MCF 10A (cell line): ENCODE measurements at regions not wholly inside any gene's neighbourhood (a gene's known extent, or its start where the extent isn't known, plus 50 kb on each side); places are given as distances from the start of the nearest gene placed in this dataset.

Experiments used
- BruUV-seq: library from RNA; stranded (reverse); fragments of 400-500 nt; replicated peaks from 2 replicates; lab custom pipeline; 2021; lab: Mats Ljungman, UMichigan
- CTCF ChIA-PET: fragments of 300-600 bp; sonication (Branson Sonifier 250); formaldehyde crosslinking; extraction: SDS; loops from one replicate; lab custom pipeline; 2021; ENCODE audit warnings: antibody characterized with exemption, inconsistent platforms; lab: Yijun Ruan, JAX
- POLR2A ChIA-PET: fragments of 300-600, 350-650 bp; sonication (Branson Sonifier 250); formaldehyde crosslinking; extraction: SDS; loops from one replicate; lab custom pipeline; 2020; ENCODE audit warnings: antibody characterized with exemption, inconsistent platforms; lab: Yijun Ruan, JAX
- DNase-seq: peaks from one replicate; pipeline ENCODE4 v3.0.0-alpha.2; 2018; ENCODE audit not compliant: unreplicated experiment
- H3K27ac Mint-ChIP-seq: one replicate; pipeline ENCODE4 v1.8.0; 2022; ENCODE audit warnings: mild to moderate bottlenecking, low read depth, mixed read lengths; ENCODE audit not compliant: unreplicated experiment
- H3K27me3 Mint-ChIP-seq: one replicate; pipeline ENCODE4 v1.8.0; 2022; ENCODE audit warnings: mixed read lengths; ENCODE audit not compliant: insufficient read depth, unreplicated experiment
- H3K36me3 Mint-ChIP-seq: one replicate; pipeline ENCODE4 v1.8.0; 2022; ENCODE audit warnings: mild to moderate bottlenecking, moderate library complexity, mixed read lengths; ENCODE audit not compliant: insufficient read depth, unreplicated experiment
- H3K4me1 Mint-ChIP-seq: one replicate; pipeline ENCODE4 v1.8.0; 2022; ENCODE audit warnings: mixed read lengths; ENCODE audit not compliant: insufficient read depth, unreplicated experiment
- H3K4me3 Mint-ChIP-seq: one replicate; pipeline ENCODE4 v1.8.0; 2022; ENCODE audit warnings: mild to moderate bottlenecking, moderate library complexity, mixed read lengths; ENCODE audit not compliant: unreplicated experiment
- H3K9me3 Mint-ChIP-seq: one replicate; pipeline ENCODE4 v1.8.0; 2022; ENCODE audit warnings: mixed read lengths; ENCODE audit not compliant: unreplicated experiment
- CTCF ChIP-seq: fragments of 200-600 bp; IDR thresholded peaks from one replicate; pipeline ENCODE4 v1.8.0; 2022; ENCODE audit warnings: antibody characterized with exemption, mild to moderate bottlenecking; ENCODE audit not compliant: unreplicated experiment
- intact Hi-C: fragments of 100-400 bp; cut with micrococcal nuclease; formaldehyde crosslinking; loops from 2 replicates; pipeline ENCODE4 v1.14.1; 2022

GRCh38 chr7:91674470-91674869 lies 206.0 kb downstream of the MTERF1 start:
- peaks cover 2% of the 10 kb centered on the region for H3K9me3 Mint-ChIP-seq
- H3K4me3 Mint-ChIP-seq: no peak overlapping the region
- no peak for TF ChIP-seq CTCF
- BruUV-seq: no TSS peak
- ChIA-PET POLR2A (no interaction called here), CTCF (no interaction called here)
- no peak for DNase-seq
- no peaks in the 10 kb centered on the region for H3K36me3 Mint-ChIP-seq
- H3K27me3 Mint-ChIP-seq: no peaks in the 10 kb centered on the region
- intact Hi-C loops: no loop called here
- no peak overlapping the region for H3K27ac Mint-ChIP-seq
- no peaks in the 10 kb centered on the region for H3K4me1 Mint-ChIP-seq

GRCh38 chr7:91681718-91682117 lies 198.8 kb downstream of the MTERF1 start:
- no peak for DNase-seq
- H3K36me3 Mint-ChIP-seq: no peaks in the 10 kb centered on the region
- peaks cover 16% of the 10 kb centered on the region for H3K4me1 Mint-ChIP-seq
- intact Hi-C loops: no loop called here
- no peak overlapping the region for H3K27ac Mint-ChIP-seq
- no peak overlapping the region for H3K4me3 Mint-ChIP-seq
- TF ChIP-seq CTCF: no peak
- CTCF ChIA-PET: interaction anchor here (0.7 kb wide), 1 partner anchor 1949 kb away, joined by 3 read pairs; no protein-coding TSS in a partner anchor
- POLR2A ChIA-PET: interaction anchor here (0.9 kb wide), 1 partner anchor 554 kb away, joined by 3 read pairs; no protein-coding TSS in a partner anchor
- no peaks in the 10 kb centered on the region for H3K27me3 Mint-ChIP-seq
- H3K9me3 Mint-ChIP-seq: peaks cover 17% of the 10 kb centered on the region
- BruUV-seq: no TSS peak

GRCh38 chr7:91683823-91684222 lies 196.7 kb downstream of the MTERF1 start:
- TF ChIP-seq CTCF: no peak
- Mint-ChIP-seq H3K9me3 (peaks cover 22% of the 10 kb centered on the region), H3K27me3 (no peaks in the 10 kb centered on the region), H3K4me1 (peaks cover 16% of the 10 kb centered on the region), H3K4me3 (no peak overlapping the region), H3K36me3 (no peaks in the 10 kb centered on the region), H3K27ac (no peak overlapping the region)
- peak; percentile 34 for DNase-seq
- no TSS peak for BruUV-seq
- POLR2A ChIA-PET: no interaction called here
- intact Hi-C loops: no loop called here
- CTCF ChIA-PET: no interaction called here

GRCh38 chr7:91685544-91685943 lies 195.0 kb downstream of the MTERF1 start:
- CTCF ChIA-PET: interaction anchor here (0.6 kb wide), 1 partner anchor 189 kb away, joined by 3 read pairs; no protein-coding TSS in a partner anchor
- DNase-seq: peak; percentile 8

More at GRCh38 chr7:91685544-91685943, 195.0 kb downstream of the MTERF1 start:
- no TSS peak for BruUV-seq
- Mint-ChIP-seq H3K9me3 (peaks cover 12% of the 10 kb centered on the region), H3K27ac (peak overlapping the region; percentile 75), H3K4me3 (no peak overlapping the region), H3K4me1 (peaks cover 16% of the 10 kb centered on the region), H3K27me3 (no peaks in the 10 kb centered on the region), H3K36me3 (no peaks in the 10 kb centered on the region)
- intact Hi-C loops: no loop called here
- POLR2A ChIA-PET: interaction anchor here (0.9 kb wide), 1 partner anchor 28 kb away, joined by 3 read pairs; no protein-coding TSS in a partner anchor
- no peak for TF ChIP-seq CTCF
